WTC11 (cell line): ENCODE measurements at regions not wholly inside any gene's neighbourhood (a gene's known extent, or its start where the extent isn't known, plus 50 kb on each side); places are given as distances from the start of the nearest gene placed in this dataset.

ENCODE experiments used
- ATAC-seq: fragments of 200-7000 bp; cut with Tn5 transposase; 2 replicates; pipeline ENCODE4 v1.10.0; 2021; ENCODE audit warnings: mild to moderate bottlenecking, moderate library complexity
- CTCF ChIA-PET: fragments of 300-600 bp; sonication (Branson Sonifier 250); formaldehyde crosslinking; loops from one replicate; lab custom pipeline; 2021; ENCODE audit warnings: antibody characterized with exemption; lab: Charles Lee
- POLR2A ChIA-PET: fragments of 350-600 bp; sonication (Branson Sonifier 250); formaldehyde crosslinking; loops from one replicate; lab custom pipeline; 2021; ENCODE audit warnings: antibody characterized with exemption; lab: Charles Lee
- DNase-seq: peaks from one replicate; pipeline ENCODE4 v3.0.0; 2021; ENCODE audit warnings: low spot score
- H3K27ac Mint-ChIP-seq: 2 replicates; pipeline ENCODE4 v1.8.0; 2021; ENCODE audit warnings: mixed read lengths
- H3K27me3 Mint-ChIP-seq: 2 replicates; pipeline ENCODE4 v1.8.0; 2021; ENCODE audit warnings: low read depth, mild to moderate bottlenecking, moderate library complexity, mixed read lengths
- H3K36me3 Mint-ChIP-seq: 2 replicates; pipeline ENCODE4 v1.8.0; 2021; ENCODE audit warnings: mixed read lengths
- H3K4me1 Mint-ChIP-seq: 2 replicates; pipeline ENCODE4 v1.8.0; 2022; ENCODE audit warnings: mixed read lengths
- H3K4me3 Mint-ChIP-seq: 2 replicates; pipeline ENCODE4 v1.8.0; 2021; ENCODE audit warnings: mild to moderate bottlenecking, moderate library complexity, mixed read lengths
- H3K9me3 Mint-ChIP-seq: 2 replicates; pipeline ENCODE4 v1.8.0; 2021; ENCODE audit warnings: mixed read lengths
- ETV6 ChIP-seq: sonication (generic); formaldehyde crosslinking; IDR thresholded peaks from 2 replicates; pipeline ENCODE4 v1.8.1; 2022; ENCODE audit warnings: mild to moderate bottlenecking, missing genetic modification reagents
- GRHL2 ChIP-seq: fragments of 250-450 bp; sonication (Bioruptor Pico); IDR thresholded peaks from 2 replicates; pipeline ENCODE4 v1.8.0; 2022; ENCODE audit warnings: mild to moderate bottlenecking, moderate library complexity; ENCODE audit not compliant: insufficient replicate concordance, severe bottlenecking
- HMGA2 ChIP-seq: fragments of 250-450 bp; sonication (Bioruptor Pico); IDR thresholded peaks from 2 replicates; pipeline ENCODE4 v1.4.0; 2021; ENCODE audit warnings: mild to moderate bottlenecking, moderate library complexity
- NFE2L1 ChIP-seq: sonication (generic); formaldehyde crosslinking; IDR thresholded peaks from 2 replicates; pipeline ENCODE4 v1.8.1; 2023; ENCODE audit warnings: missing genetic modification reagents
- PRRX2 ChIP-seq: fragments of 250-450 bp; sonication (Bioruptor Pico); IDR thresholded peaks from 2 replicates; pipeline ENCODE4 v1.8.0; 2021; ENCODE audit warnings: mild to moderate bottlenecking
- TEAD1 ChIP-seq: sonication (generic); formaldehyde crosslinking; IDR thresholded peaks from 2 replicates; pipeline ENCODE4 v1.8.0; 2022; ENCODE audit warnings: mild to moderate bottlenecking, missing genetic modification reagents
- ZNF138 ChIP-seq: sonication (generic); formaldehyde crosslinking; conservative IDR thresholded peaks from 2 replicates; pipeline ENCODE4 v1.8.1; 2022; ENCODE audit warnings: mild to moderate bottlenecking, moderate library complexity, missing genetic modification reagents
- ZNF396 ChIP-seq: fragments of 250-450 bp; sonication (Bioruptor Pico); IDR thresholded peaks from 2 replicates; pipeline ENCODE4 v1.8.0; 2021; ENCODE audit warnings: mild to moderate bottlenecking, moderate library complexity, borderline replicate concordance
- ZNF423 ChIP-seq: fragments of 250-450 bp; sonication (Bioruptor Pico); IDR thresholded peaks from 2 replicates; pipeline ENCODE4 v2.1.2; 2022; ENCODE audit warnings: mild to moderate bottlenecking, moderate library complexity
- TF ChIP-seq, protein P1 (sequence below): sonication (generic); formaldehyde crosslinking; IDR thresholded peaks from 2 replicates; pipeline ENCODE4 v1.8.1; 2023; ENCODE audit warnings: mild to moderate bottlenecking, missing genetic modification reagents, moderate library complexity
- TF ChIP-seq, protein P2 (sequence below): fragments of 250-450 bp; sonication (Bioruptor Pico); IDR thresholded peaks from 2 replicates; pipeline ENCODE4 v1.8.0; 2021; ENCODE audit warnings: mild to moderate bottlenecking
- TF ChIP-seq, protein P3 (sequence below): sonication (generic); formaldehyde crosslinking; IDR thresholded peaks from 2 replicates; pipeline ENCODE4 v1.8.0; 2022; ENCODE audit warnings: mild to moderate bottlenecking, missing genetic modification reagents
- TF ChIP-seq, protein P4 (sequence below): sonication (generic); formaldehyde crosslinking; IDR thresholded peaks from 2 replicates; pipeline ENCODE4 v1.8.0; 2022; ENCODE audit warnings: mild to moderate bottlenecking, missing genetic modification reagents
- TF ChIP-seq, protein P5 (sequence below): fragments of 250-450 bp; sonication (Bioruptor Pico); conservative IDR thresholded peaks from 2 replicates; pipeline ENCODE4 v1.9.0; 2021; ENCODE audit warnings: mild to moderate bottlenecking
- TF ChIP-seq, protein P6 (sequence below): sonication (generic); formaldehyde crosslinking; IDR thresholded peaks from 2 replicates; pipeline ENCODE4 v1.8.1; 2023; ENCODE audit warnings: mild to moderate bottlenecking, moderate library complexity, missing genetic modification reagents

DNA sequence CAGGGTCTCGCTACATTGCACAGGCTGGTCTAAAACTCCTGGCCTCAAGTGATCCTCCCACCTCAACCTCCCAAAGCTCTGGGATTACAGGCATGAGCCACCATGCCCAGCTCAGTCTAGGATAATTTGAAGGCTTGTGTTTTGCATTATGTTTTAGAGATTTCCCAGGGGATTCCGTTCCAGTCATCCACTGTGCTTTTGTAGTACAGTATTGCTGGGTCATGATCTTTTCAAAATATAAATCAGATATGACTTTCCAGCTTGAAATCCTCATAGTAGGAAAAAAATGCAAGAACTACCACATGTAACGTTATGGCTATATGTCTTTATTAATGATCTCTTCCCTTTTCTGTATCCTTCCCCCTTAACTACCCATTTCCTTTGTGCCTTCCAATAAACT lies 338.1 kb downstream of the PRELID2 start:
- H3K9me3 Mint-ChIP-seq = peaks cover 7% of the 10 kb centered on the region
- H3K27ac Mint-ChIP-seq = no peak overlapping the region
- H3K27me3 Mint-ChIP-seq = no peaks in the 10 kb centered on the region
- H3K4me3 Mint-ChIP-seq = no peak overlapping the region
- ChIA-PET POLR2A (no interaction called here), CTCF (no interaction called here)
- ATAC-seq (no peak), DNase-seq (no peak)
- peaks cover 14% of the 10 kb centered on the region for H3K4me1 Mint-ChIP-seq
- H3K36me3 Mint-ChIP-seq = no peaks in the 10 kb centered on the region
- TF ChIP-seq NFE2L1 (CRISPR knock-in tag) (no peak), ZNF423 (CRISPR knock-in tag) (no peak), ZNF396 (CRISPR knock-in tag) (no peak), ZNF138 (CRISPR knock-in tag) (no peak), GRHL2 (CRISPR knock-in tag) (no peak), ETV6 (CRISPR knock-in tag) (no peak)
- TF ChIP-seq, protein P1, sequence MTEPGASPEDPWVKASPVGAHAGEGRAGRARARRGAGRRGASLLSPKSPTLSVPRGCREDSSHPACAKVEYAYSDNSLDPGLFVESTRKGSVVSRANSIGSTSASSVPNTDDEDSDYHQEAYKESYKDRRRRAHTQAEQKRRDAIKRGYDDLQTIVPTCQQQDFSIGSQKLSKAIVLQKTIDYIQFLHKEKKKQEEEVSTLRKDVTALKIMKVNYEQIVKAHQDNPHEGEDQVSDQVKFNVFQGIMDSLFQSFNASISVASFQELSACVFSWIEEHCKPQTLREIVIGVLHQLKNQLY (CRISPR knock-in tag) = no peak
- TF ChIP-seq, protein P2, sequence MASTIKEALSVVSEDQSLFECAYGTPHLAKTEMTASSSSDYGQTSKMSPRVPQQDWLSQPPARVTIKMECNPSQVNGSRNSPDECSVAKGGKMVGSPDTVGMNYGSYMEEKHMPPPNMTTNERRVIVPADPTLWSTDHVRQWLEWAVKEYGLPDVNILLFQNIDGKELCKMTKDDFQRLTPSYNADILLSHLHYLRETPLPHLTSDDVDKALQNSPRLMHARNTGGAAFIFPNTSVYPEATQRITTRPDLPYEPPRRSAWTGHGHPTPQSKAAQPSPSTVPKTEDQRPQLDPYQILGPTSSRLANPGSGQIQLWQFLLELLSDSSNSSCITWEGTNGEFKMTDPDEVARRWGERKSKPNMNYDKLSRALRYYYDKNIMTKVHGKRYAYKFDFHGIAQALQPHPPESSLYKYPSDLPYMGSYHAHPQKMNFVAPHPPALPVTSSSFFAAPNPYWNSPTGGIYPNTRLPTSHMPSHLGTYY = no peak
- TF ChIP-seq, protein P3, sequence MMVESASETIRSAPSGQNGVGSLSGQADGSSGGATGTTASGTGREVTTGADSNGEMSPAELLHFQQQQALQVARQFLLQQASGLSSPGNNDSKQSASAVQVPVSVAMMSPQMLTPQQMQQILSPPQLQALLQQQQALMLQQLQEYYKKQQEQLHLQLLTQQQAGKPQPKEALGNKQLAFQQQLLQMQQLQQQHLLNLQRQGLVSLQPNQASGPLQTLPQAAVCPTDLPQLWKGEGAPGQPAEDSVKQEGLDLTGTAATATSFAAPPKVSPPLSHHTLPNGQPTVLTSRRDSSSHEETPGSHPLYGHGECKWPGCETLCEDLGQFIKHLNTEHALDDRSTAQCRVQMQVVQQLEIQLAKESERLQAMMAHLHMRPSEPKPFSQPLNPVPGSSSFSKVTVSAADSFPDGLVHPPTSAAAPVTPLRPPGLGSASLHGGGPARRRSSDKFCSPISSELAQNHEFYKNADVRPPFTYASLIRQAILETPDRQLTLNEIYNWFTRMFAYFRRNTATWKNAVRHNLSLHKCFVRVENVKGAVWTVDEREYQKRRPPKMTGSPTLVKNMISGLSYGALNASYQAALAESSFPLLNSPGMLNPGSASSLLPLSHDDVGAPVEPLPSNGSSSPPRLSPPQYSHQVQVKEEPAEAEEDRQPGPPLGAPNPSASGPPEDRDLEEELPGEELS = no peak
- TF ChIP-seq, protein P4, sequence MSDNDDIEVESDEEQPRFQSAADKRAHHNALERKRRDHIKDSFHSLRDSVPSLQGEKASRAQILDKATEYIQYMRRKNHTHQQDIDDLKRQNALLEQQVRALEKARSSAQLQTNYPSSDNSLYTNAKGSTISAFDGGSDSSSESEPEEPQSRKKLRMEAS (CRISPR knock-in tag) = no peak

DNA sequence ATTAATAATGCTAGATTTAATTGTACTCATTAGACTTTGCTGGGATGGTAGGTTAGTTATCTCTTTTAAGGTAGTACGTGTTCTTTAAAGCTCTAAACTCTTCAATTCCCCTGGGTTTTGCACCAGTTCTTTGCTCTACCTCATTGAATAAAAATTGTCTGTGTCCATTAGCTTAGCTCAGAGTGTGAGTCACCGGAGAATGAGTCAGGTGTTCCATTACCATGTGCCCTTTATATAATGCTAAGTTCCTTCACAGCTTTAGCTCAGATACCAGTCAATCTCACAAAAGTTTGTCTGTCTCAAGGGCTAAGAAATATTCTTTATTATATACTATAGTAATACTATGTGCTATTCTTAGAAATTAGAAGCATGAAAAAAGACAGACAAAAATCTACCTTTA lies 339.4 kb downstream of the PRELID2 start:
- no peaks in the 10 kb centered on the region for H3K9me3 Mint-ChIP-seq
- POLR2A ChIA-PET = no interaction called here
- no peak overlapping the region for H3K27ac Mint-ChIP-seq
- DNase-seq = no peak
- CTCF ChIA-PET = no interaction called here
- H3K27me3 Mint-ChIP-seq = no peaks in the 10 kb centered on the region
- TF ChIP-seq TEAD1 (CRISPR knock-in tag) (no peak), HMGA2 (CRISPR knock-in tag) (no peak)
- TF ChIP-seq, protein P5, sequence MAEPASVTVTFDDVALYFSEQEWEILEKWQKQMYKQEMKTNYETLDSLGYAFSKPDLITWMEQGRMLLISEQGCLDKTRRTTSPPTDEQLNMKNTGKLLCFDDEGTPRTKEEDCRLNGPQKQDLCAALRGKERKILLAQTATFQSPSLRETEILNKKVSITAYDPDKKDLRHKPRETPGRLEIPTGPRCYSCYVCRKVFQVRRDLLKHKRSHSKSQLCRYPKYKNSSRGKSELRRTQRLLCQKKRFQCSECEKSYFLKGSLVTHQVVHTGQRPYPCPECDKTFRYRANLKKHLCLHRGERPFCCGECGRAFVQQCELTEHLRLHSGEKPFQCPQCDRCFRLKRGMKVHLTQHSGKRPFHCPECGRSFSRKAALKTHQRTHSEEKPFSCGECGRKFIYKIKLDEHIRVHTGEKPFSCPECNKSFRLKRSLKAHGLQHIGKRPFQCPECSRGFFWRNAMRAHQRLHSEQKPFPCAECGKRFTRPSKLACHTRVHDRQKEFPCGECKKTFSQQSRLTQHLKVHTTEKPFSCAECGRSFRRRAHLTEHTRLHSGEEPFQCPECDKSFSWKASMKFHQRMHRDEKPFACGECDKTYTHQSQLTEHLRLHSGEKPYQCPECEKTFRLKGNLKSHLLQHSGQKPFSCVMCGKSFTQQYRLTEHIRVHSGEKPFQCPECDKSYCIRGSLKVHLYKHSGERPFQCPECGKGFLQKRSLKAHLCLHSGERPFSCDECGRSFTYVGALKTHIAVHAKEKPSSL (CRISPR knock-in tag) = no peak
- TF ChIP-seq, protein P6, sequence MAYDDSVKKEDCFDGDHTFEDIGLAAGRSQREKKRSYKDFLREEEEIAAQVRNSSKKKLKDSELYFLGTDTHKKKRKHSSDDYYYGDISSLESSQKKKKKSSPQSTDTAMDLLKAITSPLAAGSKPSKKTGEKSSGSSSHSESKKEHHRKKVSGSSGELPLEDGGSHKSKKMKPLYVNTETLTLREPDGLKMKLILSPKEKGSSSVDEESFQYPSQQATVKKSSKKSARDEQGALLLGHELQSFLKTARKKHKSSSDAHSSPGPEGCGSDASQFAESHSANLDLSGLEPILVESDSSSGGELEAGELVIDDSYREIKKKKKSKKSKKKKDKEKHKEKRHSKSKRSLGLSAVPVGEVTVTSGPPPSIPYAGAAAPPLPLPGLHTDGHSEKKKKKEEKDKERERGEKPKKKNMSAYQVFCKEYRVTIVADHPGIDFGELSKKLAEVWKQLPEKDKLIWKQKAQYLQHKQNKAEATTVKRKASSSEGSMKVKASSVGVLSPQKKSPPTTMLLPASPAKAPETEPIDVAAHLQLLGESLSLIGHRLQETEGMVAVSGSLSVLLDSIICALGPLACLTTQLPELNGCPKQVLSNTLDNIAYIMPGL (CRISPR knock-in tag) = no peak
- H3K4me3 Mint-ChIP-seq = no peak overlapping the region
- H3K36me3 Mint-ChIP-seq = no peaks in the 10 kb centered on the region
- H3K4me1 Mint-ChIP-seq = peaks cover 11% of the 10 kb centered on the region
- ATAC-seq = no peak

DNA sequence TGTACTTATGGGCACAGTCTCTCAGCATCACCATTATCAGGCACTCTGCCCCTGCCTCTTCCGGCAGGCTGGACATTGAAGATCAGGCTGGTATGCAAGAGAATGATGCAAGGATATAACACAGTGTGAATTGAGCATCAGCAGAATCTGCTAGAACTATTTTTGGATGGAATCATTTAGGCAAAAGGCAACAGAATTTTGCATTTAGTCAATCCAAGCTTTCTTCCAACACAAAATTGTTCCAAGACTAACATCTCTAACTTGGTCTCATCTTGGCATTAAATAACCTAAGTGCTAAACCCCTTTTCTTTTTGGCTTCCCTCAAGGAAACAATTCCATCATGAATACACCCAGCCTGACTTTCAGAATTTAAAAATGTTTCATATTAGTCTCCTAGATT lies 339.9 kb downstream of the PRELID2 start:
- peaks cover 10% of the 10 kb centered on the region for H3K4me1 Mint-ChIP-seq
- CTCF ChIA-PET = no interaction called here

More for the DNA sequence above, 339.9 kb downstream of the PRELID2 start:
- DNase-seq (no peak), ATAC-seq (no peak)
- Mint-ChIP-seq H3K36me3 (no peaks in the 10 kb centered on the region), H3K27me3 (no peaks in the 10 kb centered on the region), H3K4me3 (no peak overlapping the region), H3K9me3 (no peaks in the 10 kb centered on the region), H3K27ac (no peak overlapping the region)
- no peak for TF ChIP-seq PRRX2
- POLR2A ChIA-PET = no interaction called here
